RPMI8226 (cell line): ENCODE measurements at regions not wholly inside any gene's neighbourhood (a gene's known extent, or its start where the extent isn't known, plus 50 kb on each side); places are given as distances from the start of the nearest gene placed in this dataset.

ENCODE experiments used
- DNase-seq: peaks from one replicate; pipeline ENCODE4 v3.0.0-alpha.2; 2015

DNA sequence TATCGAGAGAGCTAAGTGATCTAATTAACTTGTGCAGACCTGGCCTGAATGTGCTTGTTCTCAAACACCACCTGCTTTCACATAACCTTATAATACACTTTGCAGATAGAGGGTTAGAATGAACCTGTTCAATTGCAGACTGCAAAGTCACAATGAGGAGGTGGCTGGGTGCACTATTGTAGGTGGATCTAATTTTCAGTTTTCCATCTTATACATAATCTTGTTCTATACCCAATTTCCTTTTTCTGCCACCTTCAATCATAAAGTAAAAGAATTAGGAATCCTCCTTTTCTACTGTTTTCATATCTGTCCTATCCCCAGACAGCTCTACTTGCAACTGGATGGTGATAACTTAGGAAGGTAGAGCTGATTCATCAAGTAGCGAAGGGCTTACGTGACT lies 68.8 kb upstream of the APC start:
- DNase-seq, result no peak

DNA sequence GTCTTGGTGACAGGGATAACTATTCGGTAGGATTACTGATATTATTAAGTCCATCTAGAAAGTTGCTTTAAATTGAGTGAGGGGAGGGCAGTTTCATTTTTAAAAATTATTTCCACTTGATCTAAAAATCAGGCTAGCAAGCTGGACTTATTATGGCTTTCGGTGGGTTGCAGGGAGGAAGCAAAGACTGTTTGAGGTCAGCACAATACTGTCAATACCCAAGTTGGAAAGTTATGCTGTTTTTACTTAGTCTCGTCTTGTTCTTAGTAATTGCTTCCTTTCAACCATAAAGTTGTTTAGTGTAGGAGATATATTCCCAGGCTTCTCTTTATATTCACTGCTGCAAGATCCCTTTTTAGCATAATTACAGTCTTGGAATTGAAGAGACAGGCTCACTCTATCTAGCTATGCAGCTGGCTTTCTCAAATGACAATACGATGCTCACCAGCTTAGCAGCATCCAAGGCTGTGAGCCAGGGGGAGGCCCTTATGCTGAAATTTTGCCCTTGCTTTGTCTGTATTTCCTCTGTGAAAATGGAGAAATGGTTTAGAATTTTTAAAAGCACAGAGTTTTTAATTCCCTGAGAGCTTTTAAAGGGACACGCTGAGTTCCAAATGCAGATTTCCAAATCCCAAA lies 68.2 kb upstream of the APC start:
- no peak for DNase-seq

DNA sequence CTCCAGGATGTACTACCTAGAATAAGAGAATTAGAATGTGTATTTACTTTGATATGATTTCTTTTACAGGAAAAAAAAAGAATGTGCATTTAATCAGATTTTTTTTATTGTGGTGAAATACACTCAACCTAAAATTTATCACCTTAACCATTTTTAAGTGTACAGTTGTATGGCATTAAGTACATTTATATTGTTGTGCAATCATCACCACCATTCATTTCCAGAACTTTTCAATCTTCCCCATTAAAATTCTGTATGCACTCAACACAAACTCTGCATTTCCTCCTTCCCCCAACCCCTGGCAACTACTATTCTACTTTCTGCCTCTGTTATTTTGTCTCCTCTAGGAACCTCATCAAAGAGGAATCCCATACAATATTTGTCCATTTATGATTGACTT lies 66.0 kb upstream of the APC start:
- DNase-seq, result no peak

DNA sequence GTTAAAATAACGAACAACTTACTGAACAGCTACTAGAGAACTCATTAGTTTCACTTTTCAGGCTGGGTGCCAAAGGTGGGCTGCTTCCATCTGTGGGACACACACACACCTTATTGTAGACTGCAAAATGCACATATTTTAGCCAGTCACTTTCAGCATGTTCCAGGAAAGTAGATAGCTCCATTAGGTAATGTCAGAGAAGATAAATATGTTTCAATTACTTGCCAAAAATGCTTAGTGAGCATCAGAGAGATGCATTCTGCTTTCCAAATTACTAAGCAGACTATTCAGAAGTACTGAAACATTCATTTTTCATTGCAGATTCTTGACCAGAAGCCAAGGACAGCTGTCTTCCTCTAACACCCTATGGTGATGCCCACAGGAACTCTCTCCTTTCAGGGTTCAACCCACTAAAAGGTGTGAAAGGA lies 56.2 kb upstream of the APC start:
- peak; percentile 23 for DNase-seq

DNA sequence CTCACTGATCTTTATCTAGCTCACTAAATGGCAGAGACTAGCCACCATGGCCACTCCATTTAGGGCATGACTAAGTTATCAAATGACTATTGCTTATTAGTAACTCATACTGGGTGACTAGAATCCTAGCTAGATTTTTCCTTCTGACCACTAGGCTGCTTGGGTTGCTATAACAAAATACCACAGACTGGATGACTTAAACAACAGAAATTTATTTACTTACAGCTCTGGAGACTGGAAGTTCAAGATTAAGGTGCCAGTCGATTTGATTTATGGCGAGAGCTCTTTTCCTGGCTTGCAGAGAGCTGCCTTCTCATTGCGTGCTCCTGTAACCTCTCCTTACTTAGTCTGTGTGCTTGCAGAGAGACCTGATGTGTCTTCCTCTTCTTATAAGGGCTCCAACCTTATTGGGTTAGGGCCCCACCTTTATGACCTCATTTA lies 55.0 kb upstream of the APC start:
- no peak for DNase-seq

DNA sequence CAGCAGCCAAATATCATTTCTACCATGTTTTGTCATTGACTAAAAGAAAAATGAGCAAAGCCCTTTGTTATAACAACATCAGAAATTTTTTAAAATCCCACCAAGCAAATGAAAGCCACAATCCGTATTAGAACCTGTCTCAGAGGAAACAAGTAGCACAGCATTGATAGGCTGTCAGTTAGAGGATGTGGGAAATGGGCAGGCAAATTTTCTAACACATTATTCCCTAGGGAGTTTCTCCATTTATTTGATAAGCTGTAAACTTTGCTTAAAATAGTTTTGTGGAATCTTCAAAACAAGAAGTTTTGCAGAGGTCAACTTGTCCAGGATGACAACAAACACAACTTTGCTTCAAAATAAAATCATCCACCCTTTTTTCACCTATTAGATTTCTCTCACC lies 53.6 kb upstream of the APC start:
- no peak for DNase-seq

DNA sequence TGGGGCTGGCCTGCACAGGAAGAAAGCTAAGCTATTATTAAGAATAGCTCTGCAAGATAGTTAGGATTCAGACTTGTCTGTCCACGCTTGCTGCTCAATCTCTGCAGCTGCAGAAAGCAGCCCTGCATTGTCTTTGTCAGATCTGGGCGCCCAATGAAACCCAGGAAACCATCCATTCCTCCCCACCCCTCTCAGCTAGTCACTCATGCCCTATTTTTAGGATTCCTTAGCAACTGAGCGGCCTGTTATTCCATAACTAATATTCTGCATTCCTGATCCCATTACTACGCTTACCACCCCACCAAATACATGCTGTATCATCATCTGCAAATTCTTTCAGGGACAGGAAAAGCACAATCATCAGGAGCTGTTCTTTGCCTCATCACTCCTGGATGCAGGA lies 52.9 kb upstream of the APC start:
- DNase-seq, result no peak

DNA sequence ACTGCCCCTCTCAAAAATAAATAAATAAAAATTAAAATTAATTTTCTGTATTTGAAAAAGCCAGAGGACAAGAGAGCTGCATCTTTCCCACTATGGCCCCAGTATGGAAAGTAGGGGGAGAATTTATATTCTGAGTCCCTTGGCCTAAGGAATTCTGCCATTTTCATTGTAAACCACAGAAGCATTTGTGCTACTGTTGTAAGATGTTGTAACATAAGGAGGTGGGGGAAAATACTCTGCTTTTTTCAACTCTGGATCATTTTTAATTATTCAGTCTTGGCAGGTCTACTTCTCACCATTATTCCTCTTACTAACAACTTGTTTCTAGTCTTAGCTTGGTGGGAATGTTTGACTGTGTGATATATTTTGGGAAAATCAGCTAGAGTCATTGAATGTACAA lies 52.3 kb upstream of the APC start:
- no peak for DNase-seq

DNA sequence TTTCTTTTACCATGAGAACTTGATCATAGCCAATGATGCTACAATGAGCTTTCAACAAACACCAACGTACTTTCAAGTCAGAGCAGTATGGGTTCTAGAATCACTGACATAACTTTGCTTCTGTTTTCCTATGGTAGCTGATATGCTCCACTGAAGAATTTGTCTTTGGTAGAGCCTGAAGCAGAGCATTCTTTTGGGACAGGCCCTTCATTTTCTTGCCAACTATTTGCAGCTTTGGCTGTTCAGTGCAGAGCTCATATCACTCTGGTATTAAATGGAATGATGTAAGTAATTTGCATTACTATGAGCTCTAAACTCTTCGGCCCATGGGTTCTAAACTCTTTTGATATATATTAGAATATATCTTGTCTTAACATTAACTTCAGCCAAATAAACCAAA lies 51.8 kb upstream of the APC start:
- DNase-seq, result no peak

DNA sequence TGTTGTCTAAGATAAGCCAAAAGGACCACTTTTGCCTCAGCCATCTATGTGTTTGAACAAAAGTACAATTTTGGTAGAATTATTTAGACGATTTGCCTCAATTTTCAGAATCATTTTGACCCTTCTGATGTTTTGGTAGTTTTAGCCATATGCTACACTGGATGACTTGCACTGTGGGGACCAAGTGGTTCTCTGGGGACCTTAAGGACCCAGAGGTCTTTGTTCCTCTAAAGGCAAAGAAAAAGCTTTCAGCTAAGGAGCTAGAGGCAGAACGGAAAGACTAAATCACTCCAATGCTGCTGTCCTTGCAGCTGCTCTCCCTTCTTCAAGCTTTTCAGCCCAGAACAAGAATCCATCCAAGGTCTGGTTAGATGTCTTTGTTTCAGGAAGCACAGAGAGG lies 51.0 kb upstream of the APC start:
- no peak for DNase-seq

DNA sequence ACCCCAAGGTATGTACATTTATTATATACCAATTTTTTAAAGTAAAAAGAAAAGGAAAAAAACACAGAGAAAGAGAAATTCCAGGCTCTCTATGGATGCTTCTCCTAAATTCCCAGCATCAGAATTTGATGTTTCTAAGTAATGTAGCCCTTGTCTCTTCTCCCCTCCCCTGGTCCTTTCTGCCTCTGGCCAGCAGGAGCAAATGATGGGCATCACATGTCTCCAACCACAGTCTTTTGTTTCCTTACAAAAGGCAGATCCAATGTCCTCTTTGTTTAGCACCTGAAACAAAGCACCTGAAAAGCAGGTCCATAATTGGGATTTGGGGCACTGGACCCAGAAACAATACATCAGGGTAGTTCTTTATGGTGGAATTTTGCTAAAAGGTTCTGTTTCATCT lies 50.4 kb upstream of the APC start:
- no peak for DNase-seq
